ENCODE measurements at regions not wholly inside any gene's neighbourhood (a gene's known extent, or its start where the extent isn't known, plus 50 kb on each side); places are given as distances from the start of the nearest gene placed in this dataset.

GRCh38 chr10:80709866-80710265 lies 172.2 kb downstream of the SH2D4B start:
- CTCF ChIA-PET, result no interaction called here
- no peaks in the 10 kb centered on the region for H3K27me3 ChIP-seq (replicated peaks; ENCODE audit: insufficient read depth, low read depth, low read length, poor library complexity)
- DNase-seq (ENCODE audit: low spot score), result no peak

GRCh38 chr10:80713398-80713928 lies 175.8 kb downstream of the SH2D4B start:
- CTCF ChIA-PET, result no interaction called here
- no TSS peak for BruUV-seq (replicated peaks)
- no peaks in the 10 kb centered on the region for H3K9me3 ChIP-seq (ENCODE audit: low read depth, low read length, poor library complexity, severe bottlenecking)
- TF ChIP-seq EZH2 (IDR thresholded peaks at IDR 0.05; ENCODE audit: borderline replicate concordance, low read depth, low read length, poor library complexity, severe bottlenecking), result no peak
- TF ChIP-seq CTCF (conservative IDR thresholded peaks at IDR 0.05; ENCODE audit: low read depth, low read length), result no peak
- POLR2A ChIA-PET (ENCODE audit: low non-redundant PET), result no interaction called here
- no peak overlapping the region for H3K27ac ChIP-seq (ENCODE audit: low read depth, low read length, poor library complexity, severe bottlenecking)
- H3K4me1 ChIP-seq (ENCODE audit: insufficient read depth, low read length, poor library complexity, severe bottlenecking), result no peaks in the 10 kb centered on the region
- H3K36me3 ChIP-seq (ENCODE audit: insufficient read depth, low read length, poor library complexity, severe bottlenecking), result no peaks in the 10 kb centered on the region
- H3K4me3 ChIP-seq (ENCODE audit: low read depth, low read length, poor library complexity, severe bottlenecking), result no peak overlapping the region
- intact Hi-C loops (cut with micrococcal nuclease; ENCODE audit: unreplicated experiment), result no loop called here
- no peak for DNase-seq (ENCODE audit: low spot score)
- H3K27me3 ChIP-seq (replicated peaks; ENCODE audit: insufficient read depth, low read depth, low read length, poor library complexity), result no peaks in the 10 kb centered on the region

More at GRCh38 chr10:80709866-80710265, 172.2 kb downstream of the SH2D4B start:
- TF ChIP-seq EZH2 (IDR thresholded peaks at IDR 0.05; ENCODE audit: borderline replicate concordance, low read depth, low read length, poor library complexity, severe bottlenecking) (no peak), CTCF (conservative IDR thresholded peaks at IDR 0.05; ENCODE audit: low read depth, low read length) (no peak)
- no peak overlapping the region for H3K27ac ChIP-seq (ENCODE audit: low read depth, low read length, poor library complexity, severe bottlenecking)
- intact Hi-C loops (cut with micrococcal nuclease; ENCODE audit: unreplicated experiment), result no loop called here
- H3K9me3 ChIP-seq (ENCODE audit: low read depth, low read length, poor library complexity, severe bottlenecking), result no peaks in the 10 kb centered on the region
- no TSS peak for BruUV-seq (replicated peaks)
- H3K36me3 ChIP-seq (ENCODE audit: insufficient read depth, low read length, poor library complexity, severe bottlenecking), result no peaks in the 10 kb centered on the region
- POLR2A ChIA-PET (ENCODE audit: low non-redundant PET), result no interaction called here
- H3K4me3 ChIP-seq (ENCODE audit: low read depth, low read length, poor library complexity, severe bottlenecking), result no peak overlapping the region
- H3K4me1 ChIP-seq (ENCODE audit: insufficient read depth, low read length, poor library complexity, severe bottlenecking), result no peaks in the 10 kb centered on the region

GRCh38 chr10:80714566-80714965 lies 176.9 kb downstream of the SH2D4B start:
- TF ChIP-seq EZH2 (IDR thresholded peaks at IDR 0.05; ENCODE audit: borderline replicate concordance, low read depth, low read length, poor library complexity, severe bottlenecking), result no peak
- no peak for TF ChIP-seq CTCF (conservative IDR thresholded peaks at IDR 0.05; ENCODE audit: low read depth, low read length)
- no TSS peak for BruUV-seq (replicated peaks)
- POLR2A ChIA-PET (ENCODE audit: low non-redundant PET), result no interaction called here

More at GRCh38 chr10:80714566-80714965, 176.9 kb downstream of the SH2D4B start:
- CTCF ChIA-PET, result no interaction called here
- H3K27ac ChIP-seq (ENCODE audit: low read depth, low read length, poor library complexity, severe bottlenecking), result no peak overlapping the region
- no peak overlapping the region for H3K4me3 ChIP-seq (ENCODE audit: low read depth, low read length, poor library complexity, severe bottlenecking)
- intact Hi-C loops (cut with micrococcal nuclease; ENCODE audit: unreplicated experiment), result no loop called here
- no peaks in the 10 kb centered on the region for H3K4me1 ChIP-seq (ENCODE audit: insufficient read depth, low read length, poor library complexity, severe bottlenecking)
- no peak for DNase-seq (ENCODE audit: low spot score)
- no peaks in the 10 kb centered on the region for H3K27me3 ChIP-seq (replicated peaks; ENCODE audit: insufficient read depth, low read depth, low read length, poor library complexity)
- H3K36me3 ChIP-seq (ENCODE audit: insufficient read depth, low read length, poor library complexity, severe bottlenecking), result no peaks in the 10 kb centered on the region
- H3K9me3 ChIP-seq (ENCODE audit: low read depth, low read length, poor library complexity, severe bottlenecking), result no peaks in the 10 kb centered on the region

All from A673 (cell line).